ENCODE measurements at regions not wholly inside any gene's neighbourhood (a gene's known extent, or its start where the extent isn't known, plus 50 kb on each side); places are given as distances from the start of the nearest gene placed in this dataset.

DNA sequence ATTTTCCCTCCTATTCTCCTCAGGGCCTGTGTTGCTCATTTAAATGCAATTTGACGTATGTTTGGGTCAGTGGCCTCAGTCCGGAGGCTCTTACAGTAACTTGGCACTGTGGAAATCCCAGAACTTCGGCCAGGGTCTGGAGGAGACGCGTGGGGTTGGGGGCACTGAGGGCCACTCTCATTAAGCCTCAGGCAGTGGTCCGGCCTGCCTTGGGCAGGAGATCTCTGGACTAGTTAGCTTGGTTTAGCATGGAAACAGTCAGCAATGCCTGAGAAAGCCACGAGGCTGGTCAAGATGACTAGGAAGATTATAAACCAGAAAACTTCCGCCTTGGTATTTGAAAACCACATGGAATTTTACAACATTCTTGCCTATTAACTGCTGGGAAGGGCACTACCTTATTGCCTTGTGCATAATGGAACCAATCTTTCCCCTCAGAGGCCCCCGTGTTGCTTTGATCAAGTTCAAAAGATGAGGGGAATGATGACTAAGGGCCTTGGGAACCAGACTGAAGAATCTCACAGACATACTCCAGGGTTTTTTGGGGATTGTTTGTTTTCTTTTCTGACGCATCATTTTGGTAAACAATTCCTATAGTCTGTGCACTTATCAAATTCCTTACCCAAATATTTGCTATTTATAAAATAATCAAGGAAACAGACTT is 206.0 kb upstream of the PREP start:
- DNase-seq (ENCODE audit: low spot score), result no peak

DNA sequence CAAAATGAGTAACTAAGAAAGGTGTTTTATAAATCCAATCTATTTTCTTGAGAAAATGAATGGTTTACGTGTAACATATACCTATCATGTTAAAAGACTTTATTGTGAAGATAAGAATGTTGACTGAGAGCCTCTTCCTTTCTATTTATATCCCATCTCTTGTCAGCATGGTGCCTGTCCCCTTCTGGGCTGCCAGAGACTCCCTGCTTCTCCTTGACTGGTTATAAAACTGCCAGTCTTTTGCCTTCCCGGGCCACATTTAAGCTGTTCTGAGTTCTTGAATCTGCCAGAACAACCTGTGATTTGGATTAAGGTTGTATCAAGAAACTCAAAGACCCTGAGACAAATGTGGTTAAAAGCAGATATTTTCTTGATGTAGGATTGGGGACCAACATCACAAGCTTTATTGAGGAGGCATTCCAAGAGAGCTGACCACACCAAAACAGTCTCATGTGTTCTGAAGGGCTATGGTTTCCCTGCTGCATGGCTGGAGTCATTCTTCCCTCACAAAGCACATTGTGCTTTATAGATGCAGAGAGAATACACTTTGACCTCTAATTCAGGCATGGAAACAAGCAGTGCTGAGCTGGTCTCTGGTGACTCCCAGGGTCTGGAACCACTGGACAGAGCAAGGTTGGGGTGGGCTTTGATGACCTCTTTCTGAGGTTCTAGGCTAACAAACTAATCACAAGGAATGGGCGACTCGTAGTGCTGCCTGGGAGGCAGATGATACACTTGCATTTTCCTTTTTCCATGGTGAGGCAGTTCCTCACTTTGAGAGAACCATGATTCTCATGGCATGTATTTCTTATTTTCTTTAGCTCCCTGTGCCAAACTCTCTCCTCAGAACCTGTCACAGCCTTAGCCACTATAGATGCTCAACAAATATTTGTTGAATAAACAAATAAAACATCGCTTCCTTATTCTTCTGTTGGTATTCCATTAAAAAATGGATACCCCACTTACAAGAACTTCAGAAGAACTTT is 205.0 kb upstream of the PREP start:
- no peak for DNase-seq (ENCODE audit: low spot score)

- DNase-seq (ENCODE audit: low spot score), result no peak
Observed at GRCh38 chr6:105606831-105607463, 204.1 kb upstream of the PREP start.

GRCh38 chr6:105604587-105604884 is 201.7 kb upstream of the PREP start:
- no peak for DNase-seq (ENCODE audit: low spot score)

DNA sequence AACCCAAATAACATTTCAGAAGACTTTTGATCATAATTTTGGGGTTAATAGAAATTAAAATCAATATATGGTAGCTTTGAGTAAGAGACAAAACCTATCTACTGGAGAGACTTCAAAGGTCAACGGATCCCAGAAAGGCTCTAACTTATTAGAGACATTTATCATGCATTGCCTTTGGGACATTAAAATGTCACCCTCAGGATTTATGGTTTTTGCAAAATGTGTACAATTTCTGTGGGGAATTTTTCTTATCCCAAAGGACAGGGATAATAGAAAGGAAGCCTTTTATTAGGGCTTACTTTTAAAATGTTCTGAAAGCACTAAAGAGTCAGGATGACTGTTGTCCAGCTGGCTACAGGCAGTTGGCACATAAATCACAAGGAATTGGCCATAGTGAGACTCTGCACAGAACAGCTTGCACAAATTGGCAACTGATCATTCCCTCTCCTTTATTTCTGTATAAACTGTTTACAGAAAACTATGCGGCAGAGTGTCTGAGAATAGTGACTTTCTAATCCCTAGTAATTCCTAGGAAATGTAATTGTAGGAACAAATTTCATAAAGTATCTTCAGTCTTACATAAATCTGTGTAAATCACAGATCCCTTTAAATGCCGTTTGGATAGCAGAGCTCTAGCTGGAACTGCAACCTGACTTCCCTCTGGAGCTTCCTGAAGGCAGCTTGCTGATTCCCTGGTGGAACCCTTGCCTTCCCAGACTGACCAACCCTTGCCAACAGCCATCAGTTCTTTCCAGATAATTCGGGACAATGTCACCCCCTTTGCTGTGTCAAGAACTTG is 201.1 kb upstream of the PREP start:
- no peak for DNase-seq (ENCODE audit: low spot score)

DNA sequence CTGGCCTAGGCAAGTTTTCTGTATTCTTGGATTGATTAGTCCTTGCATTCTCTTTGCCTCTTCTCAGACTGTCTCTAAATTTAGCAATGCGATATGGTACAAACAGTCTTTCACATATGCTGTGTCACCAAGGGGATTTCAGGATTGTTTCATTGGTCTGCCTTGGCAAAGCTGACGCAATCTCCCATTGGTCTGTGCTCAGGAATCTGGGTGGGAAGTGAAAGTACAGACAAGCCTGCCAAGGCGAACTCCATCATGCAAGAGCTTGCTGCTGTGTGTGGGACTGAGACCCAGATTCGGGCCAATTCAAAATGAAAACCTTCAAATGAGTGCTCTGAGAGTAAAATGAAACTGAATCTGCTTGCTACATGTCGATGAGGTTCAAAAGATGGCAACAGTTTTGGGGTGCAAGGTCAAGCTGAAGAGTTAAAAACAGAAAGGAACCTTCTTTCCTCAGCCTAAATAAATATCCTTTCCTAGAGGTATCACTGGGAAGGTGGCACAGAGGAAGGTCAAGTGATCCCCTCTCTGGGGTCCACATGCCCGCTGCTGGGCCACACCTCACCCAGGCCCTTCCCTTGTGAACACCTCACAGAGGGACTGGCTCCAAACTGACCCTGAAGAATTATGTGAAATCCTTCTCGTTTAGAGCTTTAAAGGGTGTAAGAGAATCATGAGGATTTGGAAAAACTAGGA is 198.8 kb upstream of the PREP start:
- DNase-seq (ENCODE audit: low spot score), result peak; percentile 51

GRCh38 chr6:105600336-105601260 is 197.7 kb upstream of the PREP start:
- DNase-seq (ENCODE audit: low spot score), result no peak

- DNase-seq (ENCODE audit: low spot score), result no peak
Observed at GRCh38 chr6:105598264-105598663, 195.4 kb upstream of the PREP start.

DNA sequence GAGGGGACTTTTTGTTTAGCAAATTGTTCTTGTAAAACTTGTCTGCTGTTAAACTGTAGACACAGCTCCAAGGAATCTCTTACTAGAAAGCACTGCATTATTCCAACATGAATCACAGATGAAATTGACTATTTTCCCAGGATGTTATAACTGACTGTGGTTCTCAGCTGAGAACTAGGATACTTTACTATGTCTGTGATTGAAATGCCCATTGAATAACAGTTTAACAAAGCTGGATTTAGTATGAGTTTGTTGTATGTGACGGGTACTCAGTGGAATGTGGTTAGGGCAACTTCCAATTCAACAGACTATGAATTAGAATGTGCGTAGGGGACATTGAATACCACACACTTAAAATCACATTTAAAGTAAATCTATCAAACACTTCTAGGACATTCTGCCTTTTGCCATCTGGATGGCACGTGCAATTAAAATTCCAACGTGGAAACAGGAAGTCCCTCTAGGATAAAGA is 193.4 kb upstream of the PREP start:
- no peak for DNase-seq (ENCODE audit: low spot score)

DNA sequence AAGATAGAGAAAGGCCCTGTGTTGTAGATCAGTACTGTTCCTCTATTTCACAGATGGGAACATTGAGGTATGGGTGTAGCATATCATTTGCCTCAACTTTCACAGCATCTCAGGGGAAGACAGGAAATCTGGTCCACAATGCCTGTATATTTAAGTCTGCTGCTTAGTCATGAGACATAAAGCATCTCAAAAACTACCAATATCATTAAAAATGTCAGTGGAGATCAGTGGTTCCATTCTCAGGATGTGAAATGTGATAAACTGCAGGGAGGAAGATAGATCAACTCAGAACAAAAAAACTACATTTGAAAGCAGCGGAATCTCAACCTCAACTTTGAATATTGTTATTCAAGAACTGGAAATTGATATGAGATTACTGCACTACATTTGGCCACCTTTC is 192.9 kb upstream of the PREP start:
- no peak for DNase-seq (ENCODE audit: low spot score)

DNA sequence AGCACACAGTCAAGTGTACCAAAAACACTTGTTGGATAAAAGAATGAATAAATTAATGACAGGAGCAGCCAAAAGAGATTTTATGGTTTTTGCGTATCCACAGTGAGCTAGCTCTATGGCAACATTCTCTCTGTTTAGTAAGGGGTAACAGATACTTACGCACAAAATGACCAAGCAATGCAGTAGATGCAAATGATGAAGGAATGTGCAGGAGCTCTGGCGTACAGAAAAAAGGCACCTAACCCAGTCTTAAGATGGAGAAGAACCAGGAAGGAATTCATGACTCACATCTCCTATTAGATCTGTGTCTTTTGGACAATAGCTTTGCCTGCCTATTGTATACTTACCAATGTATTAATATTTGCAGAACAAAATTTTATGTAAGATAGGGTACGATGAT is 191.9 kb upstream of the PREP start:
- no peak for DNase-seq (ENCODE audit: low spot score)

DNA sequence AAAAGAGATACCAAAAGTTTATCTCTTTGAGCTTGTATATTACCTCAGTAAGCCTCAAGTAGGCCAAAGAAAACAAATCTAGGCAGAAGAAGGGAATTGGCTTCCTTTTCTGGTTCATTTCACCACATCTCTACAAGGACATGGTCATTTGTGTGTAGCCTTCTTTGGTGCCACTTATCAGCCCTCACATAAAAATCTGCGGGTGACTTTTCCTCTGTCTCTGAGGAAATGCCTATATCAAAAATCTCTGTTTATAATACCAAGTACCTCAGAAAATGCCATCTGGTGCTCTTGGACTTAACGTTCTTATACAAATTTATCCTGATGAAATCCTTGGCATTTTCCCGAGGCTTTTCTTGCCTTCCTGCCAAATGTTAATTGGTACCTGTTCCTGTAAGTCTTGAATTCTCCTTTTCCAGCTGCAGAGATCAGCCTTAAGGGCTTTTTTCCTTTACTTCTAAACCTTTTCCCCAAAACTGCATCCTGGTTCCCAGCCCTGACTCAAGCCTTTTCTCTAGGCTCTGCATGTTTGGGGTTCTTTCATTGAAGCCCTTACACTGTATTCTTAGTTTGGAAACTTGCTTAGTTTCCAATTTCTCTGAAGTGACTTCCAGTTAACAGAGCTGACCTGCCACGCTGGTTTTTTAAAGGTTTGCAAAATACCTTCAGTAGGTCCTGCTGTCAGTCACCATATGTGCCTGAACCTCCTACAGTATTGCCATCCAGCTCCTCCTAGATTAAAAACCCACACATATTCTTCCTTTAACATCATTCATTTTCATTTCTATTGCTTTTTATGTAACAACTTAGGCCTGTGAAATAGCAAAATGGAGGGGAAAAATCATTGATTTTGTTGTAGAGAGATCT is 191.2 kb upstream of the PREP start:
- DNase-seq (ENCODE audit: low spot score), result no peak

DNA sequence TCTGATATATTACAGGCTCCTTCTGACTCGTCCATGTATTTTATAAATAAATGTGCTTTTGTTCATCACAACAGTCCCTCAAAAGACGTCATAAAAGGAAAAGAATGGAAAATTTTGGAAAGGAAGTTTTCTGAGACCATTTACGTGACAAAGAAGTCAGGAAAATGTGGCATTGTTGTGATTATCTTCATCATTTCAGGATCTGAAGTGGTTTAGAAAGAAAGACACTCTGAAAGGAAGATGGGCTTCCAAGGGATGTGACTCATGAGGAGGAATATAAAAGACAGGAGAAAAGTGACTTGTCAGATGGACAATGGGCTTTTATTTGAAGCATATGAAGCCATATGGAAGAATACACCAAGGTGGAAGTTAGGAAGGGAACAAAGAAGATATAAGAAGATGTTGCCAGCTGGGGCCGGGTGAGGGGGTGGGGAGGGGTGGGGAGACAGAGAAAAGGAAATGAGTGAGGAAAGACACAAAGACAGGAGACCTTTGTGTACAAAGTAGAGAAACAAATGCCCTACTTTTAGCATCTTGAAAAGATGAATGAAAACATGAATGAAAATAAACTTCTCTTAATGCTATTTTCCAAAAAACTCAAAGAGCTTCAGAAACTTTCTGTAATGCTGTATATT is 190.3 kb upstream of the PREP start:
- no peak for DNase-seq (ENCODE audit: low spot score)

DNA sequence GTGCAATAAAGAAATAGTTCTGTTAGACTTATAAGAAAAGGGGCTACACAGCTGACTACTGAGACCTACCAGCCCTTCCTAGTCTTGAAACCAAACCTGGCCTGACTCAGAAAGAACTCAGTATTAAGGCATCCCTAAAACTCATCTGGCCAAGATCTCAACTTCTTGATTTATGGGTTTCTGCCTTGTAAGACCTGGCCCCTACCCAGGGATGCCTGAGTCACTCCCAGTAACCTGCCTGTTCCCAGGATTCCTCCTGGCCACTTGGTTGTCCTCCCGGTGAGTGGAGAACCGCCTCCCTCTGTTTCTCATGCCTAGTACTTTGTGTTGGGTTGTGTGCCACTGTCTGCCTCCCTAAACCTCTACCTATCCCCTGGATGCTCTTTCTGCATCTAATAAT is 189.4 kb upstream of the PREP start:
- DNase-seq (ENCODE audit: low spot score), result no peak

DNA sequence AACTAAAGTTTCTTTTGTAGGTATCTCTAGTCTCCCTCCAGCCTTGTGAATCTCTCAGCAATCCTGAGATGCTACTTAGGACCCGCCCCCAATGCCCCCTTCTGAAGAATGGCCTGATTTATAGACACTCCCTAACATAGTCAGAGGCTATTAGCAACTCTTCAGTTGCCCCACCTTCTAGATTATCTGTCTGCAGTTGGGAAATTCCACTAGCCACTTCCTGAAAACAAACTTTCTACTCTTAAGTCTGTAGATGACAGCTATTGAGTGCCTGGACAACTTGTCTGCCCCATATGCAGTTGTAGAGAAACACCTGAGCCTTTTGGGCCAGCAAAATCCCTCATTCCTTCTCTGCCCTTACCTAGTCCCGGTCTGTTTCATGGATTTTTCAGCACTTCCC is 188.2 kb upstream of the PREP start:
- DNase-seq (ENCODE audit: low spot score), result no peak

- no peak for DNase-seq (ENCODE audit: low spot score)
Observed at GRCh38 chr6:105588123-105588710, 185.3 kb upstream of the PREP start.

DNA sequence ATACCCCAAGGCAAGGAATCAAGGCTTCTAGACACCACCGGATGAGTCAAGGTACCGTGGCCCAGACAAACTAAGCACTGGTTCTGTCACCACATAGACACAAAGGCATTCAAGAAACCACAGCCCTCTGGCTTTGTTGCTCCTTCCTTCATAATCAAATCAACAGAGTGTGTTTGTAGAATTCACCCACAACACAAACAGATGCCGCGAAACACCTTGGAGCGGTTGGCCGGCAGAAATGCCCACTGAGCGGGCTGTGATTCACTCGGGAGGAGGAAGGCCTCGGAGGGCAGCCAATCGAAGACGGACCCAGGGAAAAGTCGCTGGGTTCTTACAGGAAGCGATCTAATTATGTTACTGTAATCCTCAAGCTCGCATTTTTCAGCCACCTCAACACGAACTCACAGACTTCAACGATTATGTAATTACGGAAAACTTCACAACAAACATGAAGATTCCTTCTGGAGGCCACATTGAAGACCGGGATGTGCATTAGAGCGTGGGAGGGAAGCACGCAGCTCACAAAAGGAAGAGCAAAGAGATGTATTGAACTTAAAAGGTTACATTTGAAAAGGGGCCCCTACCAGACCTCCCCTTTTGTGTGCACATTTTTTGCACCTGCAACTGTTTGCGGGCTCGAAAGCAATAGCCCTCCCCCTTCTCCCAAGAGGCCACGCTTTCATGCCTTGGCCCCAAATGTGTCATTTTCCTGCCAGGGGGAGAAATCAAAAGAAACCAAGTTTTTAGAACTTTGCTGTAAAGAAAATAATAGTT is 184.7 kb upstream of the PREP start:
- DNase-seq (ENCODE audit: low spot score), result no peak
